8988T (cell line): ENCODE measurements at regions not wholly inside any gene's neighbourhood (a gene's known extent, or its start where the extent isn't known, plus 50 kb on each side); places are given as distances from the start of the nearest gene placed in this dataset.
"Not testable (repeated sequence)": the region's sequence is repeated elsewhere in the genome, so short reads cannot be mapped to it uniquely, and the experiment has no call there.

Experiments used
- DNase-seq: peaks from one replicate; pipeline ENCODE4 v3.0.0; 2011

DNA sequence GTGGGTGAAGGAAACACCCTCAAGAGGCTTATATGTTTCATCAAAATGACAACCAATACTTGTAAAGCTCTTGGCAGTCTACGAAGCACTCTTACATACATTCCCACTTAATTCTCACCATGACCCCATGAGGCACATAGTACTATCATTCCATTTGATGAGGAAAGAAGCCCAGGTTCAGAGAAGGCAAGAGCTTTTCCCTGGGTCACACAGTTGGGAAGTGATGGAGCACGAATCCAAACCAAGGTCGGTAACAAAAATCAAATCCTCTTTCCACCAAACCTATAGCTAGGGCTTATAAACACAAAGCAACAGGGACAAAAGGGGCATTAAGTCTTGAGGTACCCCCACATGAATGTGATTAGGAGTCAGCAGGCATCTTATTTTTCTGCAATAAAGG, 187.1 kb downstream of the UACA start:
- DNase-seq, result no peak

GRCh38 chr15:70575231-70576226, 187.8 kb downstream of the UACA start:
- DNase-seq, result no peak

DNA sequence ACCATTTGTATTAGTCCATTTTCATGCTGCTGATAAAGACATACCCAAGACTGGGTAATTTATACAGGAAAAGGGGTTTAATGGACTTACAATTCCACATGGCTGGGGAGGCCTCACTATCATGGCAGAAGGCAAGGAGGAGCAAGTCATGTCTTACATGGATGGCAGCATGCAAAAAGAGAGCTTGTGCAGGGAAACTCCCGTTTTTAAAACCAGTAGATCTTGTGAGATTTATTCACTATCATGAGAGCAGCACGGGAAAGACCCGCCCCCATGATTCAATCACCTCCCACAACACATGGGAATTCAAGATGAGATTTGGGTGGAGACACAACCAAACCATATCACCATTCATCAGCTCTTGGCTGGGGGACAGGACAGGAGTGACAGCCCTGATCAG, 189.0 kb downstream of the UACA start:
- DNase-seq, result not testable (repeated sequence)

DNA sequence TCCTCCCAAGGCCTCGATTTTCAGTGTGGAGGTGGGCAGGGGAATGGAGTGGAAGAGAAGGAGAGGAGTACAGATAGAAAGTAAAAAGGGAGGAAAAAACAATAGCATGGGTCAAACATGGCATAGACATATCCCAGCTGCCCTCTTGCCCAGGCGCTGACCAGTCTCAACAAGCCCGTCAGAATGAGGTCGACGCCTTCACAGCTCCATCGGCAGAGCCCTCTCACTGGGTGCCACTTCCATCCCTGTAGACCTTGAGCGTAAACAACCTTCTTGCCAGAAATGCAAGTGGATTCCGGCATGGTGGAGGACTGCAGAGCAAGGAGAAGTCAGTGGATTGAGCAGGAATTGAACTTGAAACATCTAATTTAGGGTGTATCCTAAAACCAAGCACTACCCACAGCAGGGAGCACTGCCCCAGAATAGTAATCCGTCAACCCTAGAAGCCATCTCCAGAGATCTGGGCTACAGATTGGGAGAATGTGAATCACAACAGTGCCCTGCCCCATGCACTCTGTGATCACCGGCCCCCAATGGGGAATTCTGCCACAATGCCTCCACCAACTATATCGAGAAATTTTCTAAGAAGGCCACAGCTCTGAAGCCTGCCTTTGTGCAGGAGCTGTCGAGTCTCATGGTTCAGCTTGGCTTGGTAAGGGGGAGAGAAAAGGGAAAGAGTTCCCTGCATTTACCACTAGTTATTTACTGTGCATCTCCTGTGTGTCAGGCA, 190.1 kb downstream of the UACA start:
- no peak for DNase-seq

- DNase-seq, result no peak
Measured at GRCh38 chr15:70569714-70570231, 193.6 kb downstream of the UACA start.

- no peak for DNase-seq
Measured at GRCh38 chr15:70569091-70569713, 194.2 kb downstream of the UACA start.

DNA sequence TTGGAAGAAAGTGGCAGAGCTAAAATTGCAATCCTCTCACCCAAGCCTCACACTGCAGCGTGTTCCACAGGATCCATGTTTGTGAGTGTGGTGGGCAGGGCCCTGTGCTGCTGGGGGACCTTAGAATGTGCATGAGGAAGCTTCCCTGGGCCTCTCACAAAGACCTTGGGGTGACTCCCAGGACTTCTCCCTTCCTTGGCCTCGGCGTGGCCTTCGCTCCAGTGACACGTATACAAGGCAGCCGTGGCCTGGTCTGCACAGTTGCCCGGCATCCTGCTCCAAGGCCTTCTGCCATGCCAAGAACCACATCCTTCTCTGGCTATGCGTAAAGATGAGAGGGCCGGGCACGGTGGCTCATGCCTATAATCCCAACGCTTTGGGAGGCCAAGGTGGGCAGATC, 196.4 kb downstream of the UACA start:
- DNase-seq, result no peak

DNA sequence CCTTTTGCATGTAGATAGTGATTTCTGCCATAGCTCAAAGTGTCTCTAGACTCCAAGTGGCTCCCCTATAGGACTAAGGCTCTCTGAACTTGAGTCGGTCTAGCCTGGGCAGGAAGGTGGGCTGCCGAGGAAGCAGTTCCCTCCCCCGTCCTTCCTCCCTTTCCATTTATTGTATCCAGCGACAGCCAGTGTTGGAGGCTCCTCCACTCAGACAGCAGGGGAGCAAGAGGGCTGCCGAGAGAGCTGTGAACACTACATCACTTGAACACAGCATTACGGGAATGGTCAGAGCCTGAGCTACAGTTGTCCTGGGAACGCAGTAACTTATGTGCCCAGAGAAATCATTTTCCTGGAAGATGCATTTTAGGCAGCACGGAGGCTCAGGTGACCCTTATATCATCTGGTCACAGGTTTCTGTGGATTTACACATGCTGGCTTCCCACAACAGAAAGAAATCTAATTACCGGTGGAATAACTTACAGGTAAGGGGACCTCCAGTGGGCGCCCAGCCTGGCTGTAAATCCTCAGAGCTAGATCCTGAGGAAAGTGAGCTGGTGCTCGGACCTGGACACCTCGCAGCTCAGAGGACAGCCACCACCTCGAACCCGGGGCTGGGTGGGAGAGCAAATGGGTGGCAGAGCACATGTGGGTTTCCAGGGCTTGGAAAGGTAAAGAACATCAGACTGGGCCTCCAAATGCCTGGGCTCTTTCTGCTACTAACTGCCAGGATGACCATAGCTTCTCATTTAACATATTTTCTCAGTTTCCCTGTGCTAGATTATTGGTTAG, 197.1 kb downstream of the UACA start:
- DNase-seq, result no peak

DNA sequence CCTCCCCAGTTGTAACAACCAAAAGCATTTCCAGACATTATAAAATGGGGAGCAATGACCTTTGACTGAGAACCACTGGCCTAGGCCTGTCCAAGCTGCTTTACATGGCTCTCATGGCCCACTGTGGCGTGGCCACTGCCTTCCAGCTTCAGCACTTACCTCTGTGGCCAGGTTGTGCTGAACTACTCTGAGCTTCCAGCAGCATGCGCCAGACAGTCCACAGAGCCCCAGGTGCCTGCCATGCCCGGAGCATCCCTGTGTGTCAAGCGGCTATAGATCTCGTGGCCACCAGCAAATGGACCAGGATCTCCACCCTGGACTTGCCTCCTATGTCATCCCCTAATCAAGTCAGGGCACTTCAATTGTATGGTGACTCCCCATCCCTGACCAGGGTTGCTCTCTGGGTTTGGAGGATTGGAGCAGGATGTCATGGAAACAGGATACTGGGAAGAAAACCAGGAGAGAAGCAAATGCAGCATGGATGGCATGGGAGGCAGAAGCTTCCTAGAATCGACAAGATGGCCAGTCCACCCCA, 199.7 kb downstream of the UACA start:
- DNase-seq, result no peak

GRCh38 chr15:70562906-70563305, 200.5 kb downstream of the UACA start:
- no peak for DNase-seq

DNA sequence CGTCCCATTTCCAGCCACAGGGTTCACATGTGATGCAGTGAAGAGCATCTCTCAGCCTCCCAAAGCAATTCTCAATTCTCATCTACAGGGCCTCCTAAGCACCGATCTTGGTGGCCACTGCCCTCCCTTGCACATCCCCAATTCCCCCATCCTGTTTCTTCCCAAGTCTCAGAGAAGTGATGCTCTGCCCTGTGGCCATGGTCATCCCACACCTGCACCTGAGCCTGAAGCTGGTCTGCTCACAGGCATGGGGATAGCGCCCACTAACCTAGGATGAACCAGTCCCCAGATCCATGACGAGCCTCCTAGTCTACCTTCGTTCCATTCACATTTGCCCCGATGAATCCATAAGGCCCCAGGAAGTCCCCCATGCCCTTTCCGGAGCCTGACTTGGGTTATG, 201.5 kb downstream of the UACA start:
- no peak for DNase-seq

- no peak for DNase-seq
Measured at GRCh38 chr15:70560617-70561328, 202.6 kb downstream of the UACA start.

GRCh38 chr15:70559265-70560239, 203.8 kb downstream of the UACA start:
- no peak for DNase-seq

DNA sequence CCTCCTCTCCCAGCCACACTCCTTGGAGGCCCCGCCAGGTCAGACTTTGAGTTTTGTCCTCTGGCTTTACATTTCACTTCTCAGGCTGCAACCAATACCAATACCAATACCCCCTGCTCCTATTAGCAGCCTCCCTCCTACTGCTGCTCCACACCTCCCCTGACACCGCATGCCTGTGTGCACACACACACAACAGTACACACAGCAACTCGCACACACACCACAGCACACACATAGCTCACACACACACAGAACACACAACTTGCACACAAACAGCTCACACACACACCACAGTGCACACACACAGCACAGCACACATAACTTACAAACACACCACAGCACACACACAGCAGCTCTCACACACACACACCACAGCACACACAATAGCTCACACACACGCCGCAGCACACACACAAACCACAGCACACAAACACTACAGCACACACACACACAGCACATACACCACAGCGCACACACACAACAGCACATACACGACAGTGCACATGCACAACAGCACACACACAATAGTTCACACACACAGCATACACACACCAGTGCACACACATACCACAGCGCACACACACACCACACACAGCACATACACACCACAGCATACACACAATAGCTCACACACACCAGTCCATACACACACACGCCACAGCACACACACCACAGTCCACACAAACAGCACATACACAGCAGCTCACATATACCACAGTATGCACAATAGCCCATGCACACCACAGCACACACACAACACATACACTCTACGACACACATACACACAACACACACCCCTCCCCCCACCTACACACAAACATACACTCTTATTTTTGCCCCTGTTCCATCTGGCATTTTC, 204.7 kb downstream of the UACA start:
- DNase-seq, result no peak

DNA sequence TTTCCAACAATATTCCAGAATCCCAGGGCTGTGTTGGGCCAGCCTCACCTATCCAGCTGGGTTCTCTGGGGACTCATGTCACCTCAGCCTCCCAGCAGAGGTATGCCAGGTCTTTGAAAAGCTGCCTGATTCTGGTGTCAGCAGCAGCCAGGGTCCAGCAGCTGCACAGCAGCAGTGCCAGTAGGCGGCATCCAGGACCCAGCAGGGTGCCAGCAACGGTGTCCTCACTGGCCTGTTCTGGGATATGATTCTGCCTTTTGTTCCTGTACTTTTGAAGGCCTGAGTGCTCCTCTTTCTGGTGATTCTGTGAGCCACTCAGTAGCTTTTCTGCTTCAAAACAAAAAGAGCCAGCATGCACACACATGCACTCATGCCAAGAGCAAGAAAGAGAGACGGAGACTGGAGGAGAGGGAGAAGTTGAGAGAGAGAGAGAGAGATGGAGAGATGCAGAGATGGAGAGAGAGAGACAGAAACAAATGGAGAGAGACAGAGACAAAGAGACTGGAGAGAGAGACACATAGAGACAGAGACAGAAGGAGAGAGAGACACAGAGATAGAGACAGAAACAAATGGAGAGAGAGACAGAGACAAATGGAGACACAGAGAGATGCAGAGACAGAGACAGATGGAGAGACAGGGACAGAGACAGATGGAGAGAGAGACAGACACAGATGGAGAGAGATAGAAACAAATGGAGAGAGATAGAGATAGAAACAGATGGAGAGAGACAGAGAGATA, 205.7 kb downstream of the UACA start:
- no peak for DNase-seq

DNA sequence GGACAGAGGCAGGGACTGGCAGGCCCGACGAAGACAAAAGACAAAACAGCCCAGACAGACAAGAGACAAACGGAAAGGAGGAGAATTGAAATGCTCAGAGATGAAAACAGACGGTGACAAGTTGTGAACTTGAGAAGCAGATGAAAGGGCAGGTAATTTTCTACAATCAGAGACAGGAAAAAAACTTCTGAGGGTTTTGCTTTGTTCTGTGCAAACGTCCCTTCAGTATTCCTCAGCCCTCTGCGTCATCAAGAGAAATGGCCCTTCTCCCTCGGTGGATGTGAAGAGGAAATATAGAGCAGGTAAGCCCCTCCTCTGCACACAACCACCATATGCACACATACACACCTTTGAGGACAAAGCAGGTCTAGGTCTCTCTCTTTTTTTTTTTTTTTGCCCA, 206.6 kb downstream of the UACA start:
- DNase-seq, result no peak

DNA sequence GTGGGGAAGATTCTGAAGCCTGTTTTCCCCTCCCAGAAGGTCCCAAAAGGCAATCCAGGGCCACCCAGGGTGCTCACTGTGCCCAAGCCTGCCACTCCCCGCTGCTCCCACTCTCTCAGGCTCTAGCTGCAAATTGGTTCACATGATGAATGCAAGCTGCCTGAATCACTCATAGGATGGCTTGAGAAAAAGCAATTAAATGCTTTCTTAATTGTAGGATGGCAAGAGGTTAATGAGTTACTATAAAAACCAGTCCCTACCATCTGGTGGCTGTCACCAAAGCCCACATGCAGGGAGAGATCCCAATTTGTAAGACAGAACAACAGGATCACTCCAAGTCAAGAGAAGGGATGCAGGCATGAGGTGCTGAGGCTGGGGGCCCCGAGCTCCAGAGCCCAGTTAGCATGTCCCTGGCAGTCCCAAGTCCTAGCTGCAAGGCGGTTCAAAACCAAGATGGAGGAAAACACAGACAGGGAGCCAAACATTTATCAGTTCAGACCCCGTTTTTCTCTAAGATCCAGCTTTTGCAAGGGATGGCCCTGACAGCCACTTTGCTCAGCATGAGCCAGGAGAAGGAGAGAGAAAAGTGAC, 207.1 kb downstream of the UACA start:
- no peak for DNase-seq

DNA sequence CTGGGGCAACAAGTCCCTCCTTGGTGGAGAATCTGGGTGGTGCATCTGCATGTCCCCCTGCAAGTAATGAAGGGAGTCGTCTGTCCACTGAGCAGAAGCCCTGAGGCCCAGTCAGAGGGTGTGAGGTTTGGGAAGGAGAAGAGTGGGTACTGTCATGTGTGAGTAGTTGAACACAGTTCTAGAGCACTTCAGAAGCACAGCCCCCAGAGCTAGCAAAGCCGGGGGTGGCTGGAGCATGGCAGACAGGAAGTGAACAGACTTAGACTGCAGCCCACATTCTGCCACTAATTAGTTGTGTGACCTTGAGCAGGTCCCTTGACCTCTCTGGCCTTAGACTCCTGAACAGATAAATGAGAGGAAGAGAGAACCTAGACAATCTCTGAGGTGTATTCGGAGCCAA, 207.6 kb downstream of the UACA start:
- no peak for DNase-seq
